Esophagus squamous epithelium (tissue), 5 donors: ENCODE measurements at regions not wholly inside any gene's neighbourhood (a gene's known extent, or its start where the extent isn't known, plus 50 kb on each side); places are given as distances from the start of the nearest gene placed in this dataset.

ENCODE experiments used
- DNase-seq: peaks from one replicate; lab custom pipeline; 2025; lab: John Stamatoyannopoulos, UW
- H3K27ac ChIP-seq, 4 donors: fragments of 200-600 bp; sonication (generic); one replicate each; pipeline ENCODE4 v1.5.1; 2016 to 2019; ENCODE audit warnings: mild to moderate bottlenecking in 1 of 4
- H3K27me3 ChIP-seq, 4 donors: fragments of 200-600 bp; sonication (generic); 1 replicate in 3 of 4; 2 replicates in 1 of 4; pipeline versions ENCODE4 v1.5.1 to v1.6.0; 2017 to 2021; ENCODE audit warnings: antibody characterized with exemption in 1 of 4
- H3K36me3 ChIP-seq, 3 donors: fragments of 200-600 bp; sonication (generic); one replicate each; pipeline ENCODE4 v1.5.1; 2016 to 2019
- H3K4me1 ChIP-seq, 3 donors: fragments of 200-600 bp; sonication (generic); one replicate each; pipeline ENCODE4 v1.5.1; 2017 to 2019
- H3K4me3 ChIP-seq, 4 donors: fragments of 200-600 bp; sonication (generic); 1 replicate in 3 of 4; 2 replicates in 1 of 4; pipeline ENCODE4 v1.5.1; 2016 to 2019; ENCODE audit warnings: mild to moderate bottlenecking in 2 of 4, moderate library complexity in 1 of 4
- H3K9me3 ChIP-seq, 3 donors: fragments of 200-600 bp; sonication (generic); one replicate each; pipeline ENCODE4 v1.5.1; 2016 to 2019
- POLR2A ChIP-seq, 4 donors: fragments of 450-650 bp; IDR thresholded peaks; one replicate each; pipeline ENCODE4 v1.6.1; 2017; ENCODE audit warnings: antibody characterized with exemption in 4 of 4, mild to moderate bottlenecking in 4 of 4, moderate library complexity in 3 of 4
- WGBS, 2 donors: methylation state at CpG; one replicate each; pipeline ENCODE4 v1.1.5; 2018; 5-methylcytosine and 5-hydroxymethylcytosine counted together
- intact Hi-C: fragments of 100-400 bp; cut with DNase I; formaldehyde crosslinking; loops from one replicate; pipeline ENCODE4 v1.15.0; 2022
- TF ChIP-seq, protein P1 (sequence below), 6 experiments: fragments of 450-650 bp in 4 of 6; fragments of 200-600 bp in 2 of 6; sonication (generic) in 2 of 6; IDR thresholded peaks; one replicate each; pipeline ENCODE4 v1.5.1; 2016 to 2019; ENCODE audit warnings: antibody characterized with exemption in 6 of 6, mild to moderate bottlenecking in 4 of 6, moderate library complexity in 4 of 6
- donor health status: DM: yes; HTN: yes; CAD: no.

DNA sequence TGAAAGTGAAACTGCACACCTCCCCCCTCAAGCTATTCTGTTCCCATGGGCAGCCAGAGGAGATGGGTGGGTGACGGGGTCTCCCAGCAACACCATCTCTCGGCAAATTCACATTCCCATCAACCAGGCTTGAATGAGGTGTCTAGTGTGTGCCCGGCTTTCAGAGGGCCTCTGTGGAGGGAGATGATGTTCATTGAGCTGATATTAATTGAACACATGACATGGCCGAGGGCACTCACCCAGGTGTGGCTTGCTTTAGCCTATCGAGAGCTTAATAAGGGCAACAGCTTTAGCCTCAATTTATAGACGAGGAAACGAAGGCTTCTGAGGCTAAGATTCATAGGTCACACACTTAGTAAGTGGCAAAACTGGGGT, 288.0 kb downstream of the UACA start:
- H3K9me3 ChIP-seq, result no peaks in the 10 kb centered on the region
- H3K27ac ChIP-seq, result peak overlapping the region; percentile 72 to 86 (median 76)
- DNase-seq, result no peak
- H3K36me3 ChIP-seq, result no peaks in the 10 kb centered on the region
- 55 to 67% methylated on average over 4 to 7 of the region's 7 CpGs for WGBS, 2 donors
- intact Hi-C loops, result no loop called here
- H3K4me1 ChIP-seq, result peaks cover 14 to 36% (median 22%) of the 10 kb centered on the region in 3 donors
- peak overlapping the region in 3 of 4 donors; percentile 28 to 53 (median 32) for H3K4me3 ChIP-seq
- peaks cover 0 to 61% (median 0%) of the 10 kb centered on the region in 4 donors for H3K27me3 ChIP-seq
- TF ChIP-seq, protein P1, sequence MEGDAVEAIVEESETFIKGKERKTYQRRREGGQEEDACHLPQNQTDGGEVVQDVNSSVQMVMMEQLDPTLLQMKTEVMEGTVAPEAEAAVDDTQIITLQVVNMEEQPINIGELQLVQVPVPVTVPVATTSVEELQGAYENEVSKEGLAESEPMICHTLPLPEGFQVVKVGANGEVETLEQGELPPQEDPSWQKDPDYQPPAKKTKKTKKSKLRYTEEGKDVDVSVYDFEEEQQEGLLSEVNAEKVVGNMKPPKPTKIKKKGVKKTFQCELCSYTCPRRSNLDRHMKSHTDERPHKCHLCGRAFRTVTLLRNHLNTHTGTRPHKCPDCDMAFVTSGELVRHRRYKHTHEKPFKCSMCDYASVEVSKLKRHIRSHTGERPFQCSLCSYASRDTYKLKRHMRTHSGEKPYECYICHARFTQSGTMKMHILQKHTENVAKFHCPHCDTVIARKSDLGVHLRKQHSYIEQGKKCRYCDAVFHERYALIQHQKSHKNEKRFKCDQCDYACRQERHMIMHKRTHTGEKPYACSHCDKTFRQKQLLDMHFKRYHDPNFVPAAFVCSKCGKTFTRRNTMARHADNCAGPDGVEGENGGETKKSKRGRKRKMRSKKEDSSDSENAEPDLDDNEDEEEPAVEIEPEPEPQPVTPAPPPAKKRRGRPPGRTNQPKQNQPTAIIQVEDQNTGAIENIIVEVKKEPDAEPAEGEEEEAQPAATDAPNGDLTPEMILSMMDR (IDR thresholded peaks at IDR 0.05), result no peak
- no peak for TF ChIP-seq POLR2A (IDR thresholded peaks at IDR 0.05)

DNA sequence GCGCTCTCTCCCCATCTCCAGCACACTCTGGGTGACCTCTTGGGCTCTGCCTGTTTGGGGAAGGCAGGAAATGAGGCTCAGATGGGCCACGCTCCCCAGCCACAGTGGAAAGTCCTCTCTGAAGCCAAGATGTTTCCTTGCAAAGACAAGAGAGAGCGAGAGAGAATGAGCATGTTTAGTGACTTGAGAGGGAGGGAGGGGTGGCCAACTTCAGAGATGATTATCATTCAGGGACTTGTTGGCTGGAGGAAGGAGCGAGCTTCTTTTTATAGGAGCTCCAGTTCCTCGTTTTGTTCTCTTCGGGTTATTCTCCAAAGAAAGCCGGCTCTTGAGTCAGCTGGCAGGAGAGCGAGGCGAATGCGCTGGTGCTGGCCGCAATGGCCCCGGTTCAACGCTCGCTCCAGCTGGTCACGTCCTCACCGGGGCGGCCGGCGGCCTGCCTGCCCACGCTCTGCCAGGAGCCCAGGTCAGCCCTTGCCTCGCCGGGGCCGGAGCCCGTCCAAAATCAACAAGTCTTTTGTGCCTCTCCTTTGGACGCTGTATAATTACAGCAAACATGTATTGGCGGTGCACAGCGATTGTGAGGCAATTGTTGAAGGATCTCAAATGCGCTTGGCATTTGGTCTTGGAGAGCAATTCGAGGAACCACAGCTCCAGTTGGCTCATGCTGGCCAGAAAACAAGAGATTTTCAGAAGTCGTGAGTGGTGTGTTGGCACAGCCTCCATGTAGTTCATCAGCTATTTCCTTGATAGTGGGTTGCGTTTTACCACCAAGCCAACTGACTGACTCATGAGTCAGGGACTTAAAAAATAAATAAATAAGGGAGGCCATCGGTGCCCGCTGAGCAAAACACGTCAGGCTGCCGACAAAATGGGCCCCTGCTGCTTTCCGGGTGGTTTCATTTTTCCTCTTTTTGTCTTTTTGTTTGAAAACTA, 288.6 kb downstream of the UACA start:
- peaks cover 14 to 35% (median 17%) of the 10 kb centered on the region in 3 donors for H3K4me1 ChIP-seq
- no peak for DNase-seq
- WGBS, 2 donors, result 5 to 12% methylated on average over 16 to 18 of the region's 36 CpGs

DNA sequence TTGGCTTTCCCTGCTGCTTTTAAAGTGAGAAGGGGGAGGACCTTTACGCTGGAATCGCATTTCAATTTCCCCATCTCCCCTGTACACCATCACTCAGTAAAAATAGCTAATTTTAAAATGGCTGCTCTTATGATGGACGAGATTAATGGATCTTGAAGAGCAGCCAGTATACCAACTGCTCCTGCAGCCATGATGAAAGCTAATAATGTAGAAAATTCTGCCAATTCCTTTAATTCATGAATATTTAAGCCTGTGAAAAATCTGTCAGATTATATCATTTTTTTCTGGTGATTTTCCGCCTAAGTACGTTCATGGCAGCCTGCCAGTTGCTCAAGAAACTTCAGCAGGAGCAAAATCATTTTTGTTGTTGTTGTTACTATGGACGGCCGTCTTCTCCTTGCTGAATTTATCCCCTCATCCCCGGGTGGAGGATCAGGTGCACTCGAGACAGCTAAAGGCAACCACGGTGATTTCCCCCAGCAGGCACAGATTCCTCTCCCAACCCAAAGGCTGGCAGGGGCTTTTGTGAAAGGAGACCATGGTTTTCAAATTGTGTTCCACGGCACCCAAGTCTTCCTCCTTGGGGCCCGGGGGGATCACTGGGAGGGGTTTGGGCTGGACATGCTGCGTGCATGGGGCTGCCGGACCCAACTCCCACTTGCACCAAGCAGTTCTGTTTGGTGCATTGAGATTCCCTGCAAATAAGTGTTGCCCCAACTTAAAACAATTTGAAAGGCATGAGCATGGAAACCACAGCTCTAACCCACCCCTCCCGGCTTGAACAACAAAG, 289.6 kb downstream of the UACA start:
- 40 to 50% methylated on average over 13 of the region's 15 CpGs for WGBS, 2 donors
- no peak for DNase-seq
- Histone ChIP-seq H3K36me3 (no peaks in the 10 kb centered on the region), H3K9me3 (no peaks in the 10 kb centered on the region), H3K4me1 (peaks cover 14 to 33% (median 17%) of the 10 kb centered on the region in 3 donors), H3K27ac (peak overlapping the region in 3 of 4 donors; percentile 72 to 86 (median 79)), H3K4me3 (peak overlapping the region in 1 of 4 donors; percentile 53), H3K27me3 (peaks cover 0 to 63% (median 0%) of the 10 kb centered on the region in 4 donors)
- intact Hi-C loops, result no loop called here
- TF ChIP-seq, protein P1 (IDR thresholded peaks at IDR 0.05), result no peak
- TF ChIP-seq POLR2A (IDR thresholded peaks at IDR 0.05), result no peak

More for the DNA sequence above, 288.6 kb downstream of the UACA start:
- intact Hi-C loops, result no loop called here
- Histone ChIP-seq H3K4me3 (peak overlapping the region; percentile 20 to 53 (median 30)), H3K9me3 (no peaks in the 10 kb centered on the region), H3K27me3 (peaks cover 0 to 61% (median 0%) of the 10 kb centered on the region in 4 donors), H3K27ac (peak overlapping the region; percentile 72 to 86 (median 76)), H3K36me3 (no peaks in the 10 kb centered on the region)
- TF ChIP-seq, protein P1 (IDR thresholded peaks at IDR 0.05), result no peak
- TF ChIP-seq POLR2A (IDR thresholded peaks at IDR 0.05), result no peak

DNA sequence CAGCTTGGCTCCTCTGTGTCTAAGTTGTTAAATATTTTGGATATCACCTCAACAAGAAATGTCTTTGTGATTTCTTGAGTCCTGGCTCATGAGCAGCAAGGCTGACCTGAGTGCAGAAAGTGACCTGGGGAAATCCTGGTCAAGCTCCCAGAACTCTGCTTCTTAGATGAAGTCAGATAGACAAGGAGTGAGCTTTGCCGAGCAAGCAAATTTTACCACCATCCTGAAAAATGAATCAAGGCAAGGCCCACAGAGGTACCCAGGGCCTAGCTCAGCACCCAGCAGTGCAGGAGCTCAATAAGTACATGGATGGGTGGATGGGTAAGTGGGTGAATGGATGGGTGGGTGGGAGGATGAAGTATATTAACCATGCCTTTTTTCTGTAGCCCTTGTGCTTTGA, 291.8 kb downstream of the UACA start:
- peaks cover 0 to 59% (median 2%) of the 10 kb centered on the region in 4 donors for H3K27me3 ChIP-seq
- intact Hi-C loops, result no loop called here
- no peaks in the 10 kb centered on the region for H3K9me3 ChIP-seq
- H3K36me3 ChIP-seq, result no peaks in the 10 kb centered on the region
- WGBS, 2 donors, result 0 to 11% methylated on average over 1 of the region's 1 CpG
- DNase-seq, result no peak
- H3K27ac ChIP-seq, result no peak overlapping the region
- no peak overlapping the region for H3K4me3 ChIP-seq
- peaks cover 14 to 33% (median 17%) of the 10 kb centered on the region in 3 donors for H3K4me1 ChIP-seq
- TF ChIP-seq POLR2A (IDR thresholded peaks at IDR 0.05), result no peak
- TF ChIP-seq, protein P1 (IDR thresholded peaks at IDR 0.05), result no peak
